Caco-2 (cell line): ENCODE measurements at regions not wholly inside any gene's neighbourhood (a gene's known extent, or its start where the extent isn't known, plus 50 kb on each side); places are given as distances from the start of the nearest gene placed in this dataset.

Source experiments
- BruUV-seq: library from RNA; stranded (reverse); fragments of 400-500 nt; replicated peaks from 2 replicates; lab custom pipeline; 2021; lab: Mats Ljungman, UMichigan
- CTCF ChIA-PET: fragments of 300-600 bp; sonication (Branson Sonifier 250); formaldehyde crosslinking; loops from one replicate; lab custom pipeline; 2022; ENCODE audit warnings: antibody characterized with exemption; lab: Charles Lee
- POLR2A ChIA-PET: fragments of 300-600 bp; sonication (Branson Sonifier 250); formaldehyde crosslinking; loops from one replicate; lab custom pipeline; 2022; ENCODE audit warnings: antibody characterized with exemption; lab: Charles Lee
- DNase-seq, 2 experiments: peaks; one replicate each; pipeline versions ENCODE4 v3.0.0 to v3.0.0-alpha.2; 2020 to 2022
- H3K27me3 ChIP-seq: replicated peaks from 2 replicates; pipeline ENCODE4 v1.6.0; 2011; ENCODE audit warnings: low read length; ENCODE audit not compliant: control insufficient read depth, insufficient read depth
- H3K36me3 ChIP-seq: 2 replicates; pipeline ENCODE4 v1.5.1; 2011; ENCODE audit warnings: low read length; ENCODE audit not compliant: control insufficient read depth, insufficient read depth
- H3K4me1 ChIP-seq: fragments of 250-450 bp; sonication (Bioruptor Pico); 2 replicates; pipeline ENCODE4 v1.5.1; 2020; ENCODE audit warnings: mild to moderate bottlenecking
- H3K4me3 ChIP-seq: 2 replicates; pipeline ENCODE4 v1.5.1; 2011; ENCODE audit warnings: low read depth, mild to moderate bottlenecking, control low read depth, low read length
- H3K9me3 ChIP-seq: fragments of 250-450 bp; sonication (Bioruptor Pico); 2 replicates; pipeline ENCODE4 v1.5.1; 2020; ENCODE audit warnings: mild to moderate bottlenecking, moderate library complexity
- H3K27ac Mint-ChIP-seq: one replicate; pipeline ENCODE4 v1.8.0; 2022; ENCODE audit warnings: mixed read lengths; ENCODE audit not compliant: unreplicated experiment
- H3K27me3 Mint-ChIP-seq: one replicate; pipeline ENCODE4 v1.8.0; 2022; ENCODE audit warnings: mixed read lengths; ENCODE audit not compliant: insufficient read depth, unreplicated experiment
- H3K36me3 Mint-ChIP-seq: one replicate; pipeline ENCODE4 v1.8.0; 2022; ENCODE audit warnings: mild to moderate bottlenecking, mixed read lengths; ENCODE audit not compliant: insufficient read depth, unreplicated experiment
- H3K4me1 Mint-ChIP-seq: one replicate; pipeline ENCODE4 v1.8.0; 2022; ENCODE audit warnings: low read depth, mixed read lengths; ENCODE audit not compliant: unreplicated experiment
- H3K4me3 Mint-ChIP-seq: one replicate; pipeline ENCODE4 v1.8.0; 2022; ENCODE audit warnings: mild to moderate bottlenecking, moderate library complexity, mixed read lengths; ENCODE audit not compliant: unreplicated experiment
- H3K9me3 Mint-ChIP-seq: one replicate; pipeline ENCODE4 v1.8.0; 2022; ENCODE audit warnings: mixed read lengths; ENCODE audit not compliant: unreplicated experiment
- CTCF ChIP-seq, 2 experiments: fragments of 200-600 bp in 1 of 2; IDR thresholded peaks; 1 replicate in 1 of 2; 2 replicates in 1 of 2; pipeline versions ENCODE4 v1.5.1 to v1.8.0; 2011 to 2022; ENCODE audit warnings: antibody characterized with exemption in 1 of 2, control low read depth in 1 of 2, inconsistent platforms in 1 of 2, low read depth in 1 of 2, low read length in 1 of 2, mild to moderate bottlenecking in 1 of 2, moderate library complexity in 1 of 2; ENCODE audit not compliant: insufficient read depth in 1 of 2, severe bottlenecking in 1 of 2, unreplicated experiment in 1 of 2
- intact Hi-C: fragments of 100-400 bp; cut with micrococcal nuclease; formaldehyde crosslinking; loops from one replicate; pipeline ENCODE4 v1.10.0; 2022; ENCODE audit not compliant: unreplicated experiment

GRCh38 chr9:97766610-97767009, 69.5 kb upstream of the XPA start:
- no peaks in the 10 kb centered on the region for H3K27me3 ChIP-seq
- Mint-ChIP-seq H3K9me3 (no peaks in the 10 kb centered on the region), H3K4me1 (peaks cover 33% of the 10 kb centered on the region), H3K27me3 (no peaks in the 10 kb centered on the region), H3K4me3 (no peak overlapping the region), H3K36me3 (no peaks in the 10 kb centered on the region), H3K27ac (no peak overlapping the region)
- no peaks in the 10 kb centered on the region for H3K9me3 ChIP-seq
- TF ChIP-seq CTCF (IDR thresholded peaks at IDR 0.05; ENCODE audit: insufficient read depth in 1 of 2, low read depth in 1 of 2, low read length in 1 of 2, severe bottlenecking in 1 of 2, unreplicated experiment in 1 of 2), result no peak
- ChIA-PET POLR2A (no interaction called here), CTCF (interaction anchor here (0.6 kb wide), 1 partner anchor 302 kb away, joined by 4 read pairs; no protein-coding TSS in a partner anchor)
- DNase-seq, result no peak
- no peaks in the 10 kb centered on the region for H3K36me3 ChIP-seq
- no peak overlapping the region for H3K4me3 ChIP-seq
- peaks cover 25% of the 10 kb centered on the region for H3K4me1 ChIP-seq
- intact Hi-C loops, result no loop called here
- BruUV-seq, result no TSS peak

DNA sequence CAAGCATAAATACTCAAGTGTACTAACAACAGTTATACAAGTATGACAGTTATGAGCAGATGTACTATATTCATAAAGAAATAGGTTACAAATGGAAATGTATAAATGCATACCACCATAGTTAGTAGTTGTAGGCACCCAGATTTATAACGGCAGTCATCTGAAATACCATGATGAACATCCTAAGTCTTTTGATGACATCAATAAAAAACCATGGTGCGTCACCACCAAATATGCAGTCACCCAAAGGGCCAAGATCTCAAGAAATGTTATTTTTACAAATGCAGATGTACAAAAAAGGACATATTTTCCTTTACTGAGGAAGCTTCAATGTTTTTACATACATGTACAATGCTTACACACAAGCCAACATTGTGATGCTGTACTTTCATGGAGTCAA, 70.8 kb upstream of the XPA start:
- no peaks in the 10 kb centered on the region for H3K36me3 Mint-ChIP-seq
- no peak overlapping the region for H3K4me3 Mint-ChIP-seq
- H3K9me3 Mint-ChIP-seq, result no peaks in the 10 kb centered on the region
- DNase-seq, result no peak
- H3K4me1 Mint-ChIP-seq, result peaks cover 20% of the 10 kb centered on the region
- ChIA-PET POLR2A (no interaction called here), CTCF (no interaction called here)
- H3K4me1 ChIP-seq, result peaks cover 17% of the 10 kb centered on the region
- H3K27ac Mint-ChIP-seq, result no peak overlapping the region
- H3K9me3 ChIP-seq, result no peaks in the 10 kb centered on the region
- intact Hi-C loops, result no loop called here
- H3K27me3 Mint-ChIP-seq, result no peaks in the 10 kb centered on the region
- no peak overlapping the region for H3K4me3 ChIP-seq
- no TSS peak for BruUV-seq
- H3K27me3 ChIP-seq, result no peaks in the 10 kb centered on the region
- H3K36me3 ChIP-seq, result no peaks in the 10 kb centered on the region
- TF ChIP-seq CTCF (IDR thresholded peaks at IDR 0.05; ENCODE audit: insufficient read depth in 1 of 2, low read depth in 1 of 2, low read length in 1 of 2, severe bottlenecking in 1 of 2, unreplicated experiment in 1 of 2), result no peak

- no peaks in the 10 kb centered on the region for H3K27me3 Mint-ChIP-seq
- DNase-seq, result no peak
- POLR2A ChIA-PET, result no interaction called here
- no peaks in the 10 kb centered on the region for H3K36me3 Mint-ChIP-seq
- intact Hi-C loops, result no loop called here
- Histone ChIP-seq H3K4me3 (no peak overlapping the region), H3K9me3 (no peaks in the 10 kb centered on the region), H3K4me1 (peaks cover 17% of the 10 kb centered on the region; the same call in 1 of the 2 replicates), H3K36me3 (no peaks in the 10 kb centered on the region), H3K27me3 (no peaks in the 10 kb centered on the region)
- no peaks in the 10 kb centered on the region for H3K9me3 Mint-ChIP-seq
- no TSS peak for BruUV-seq
- peaks cover 14% of the 10 kb centered on the region for H3K4me1 Mint-ChIP-seq
- no peak overlapping the region for H3K4me3 Mint-ChIP-seq
- H3K27ac Mint-ChIP-seq, result no peak overlapping the region
- TF ChIP-seq CTCF (IDR thresholded peaks at IDR 0.05; ENCODE audit: insufficient read depth in 1 of 2, low read depth in 1 of 2, low read length in 1 of 2, severe bottlenecking in 1 of 2, unreplicated experiment in 1 of 2), result no peak
- CTCF ChIA-PET, result no interaction called here
These were observed 71.6 kb upstream of the XPA start for GRCh38 chr9:97768746-97769145.
